ENCODE measurements at regions not wholly inside any gene's neighbourhood (a gene's known extent, or its start where the extent isn't known, plus 50 kb on each side); places are given as distances from the start of the nearest gene placed in this dataset.
A peak's percentile ranks its signal among the peaks of the same experiment; 100 is the strongest.

GRCh38 chr2:198930170-198930569, 527.6 kb downstream of the SATB2 start:
- no peak for DNase-seq (ENCODE audit: insufficient read length, low spot score)

GRCh38 chr2:198928026-198928425, 529.7 kb downstream of the SATB2 start:
- FAIRE-seq (no peak), DNase-seq (ENCODE audit: insufficient read length, low spot score) (no peak)

More at GRCh38 chr2:198930170-198930569, 527.6 kb downstream of the SATB2 start:
- FAIRE-seq, result no peak

DNA sequence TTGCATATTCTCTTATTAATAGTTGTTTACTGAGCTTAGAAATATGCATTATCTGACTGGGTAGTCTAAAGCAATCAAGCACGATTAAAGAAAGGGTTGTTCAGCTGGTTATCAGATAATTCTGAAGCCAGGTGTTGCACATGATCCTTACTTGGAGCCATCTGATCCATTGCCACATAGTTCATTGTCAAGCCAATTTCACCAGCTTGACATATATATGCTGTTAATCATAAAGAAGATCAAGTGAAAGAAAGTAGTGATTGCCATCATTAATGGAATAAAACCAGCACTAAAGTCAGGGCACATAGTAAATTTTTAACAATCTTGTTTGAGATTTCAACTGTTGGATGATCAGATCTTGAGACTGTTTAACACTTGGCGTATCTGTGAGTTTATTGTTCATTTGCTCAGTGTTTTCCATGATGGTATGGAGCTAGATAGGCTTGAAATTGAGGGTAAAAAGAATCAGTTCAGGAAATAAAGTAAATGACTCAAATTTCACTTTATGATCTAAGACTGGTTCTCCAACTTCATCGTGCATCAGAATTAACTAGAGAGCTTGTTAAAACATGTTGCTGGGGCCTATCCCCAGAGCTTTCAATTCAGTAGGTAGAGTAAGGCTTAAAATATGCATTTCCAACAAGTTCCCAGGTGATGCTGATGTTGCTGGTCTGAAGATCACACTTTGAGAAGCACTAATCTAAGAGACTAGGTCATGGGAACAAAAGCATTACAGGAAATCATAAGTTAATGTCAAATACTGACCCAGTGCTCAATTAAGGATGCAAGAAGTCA, 539.6 kb downstream of the SATB2 start:
- FAIRE-seq (no peak), DNase-seq (ENCODE audit: insufficient read length, low spot score) (no peak)

DNA sequence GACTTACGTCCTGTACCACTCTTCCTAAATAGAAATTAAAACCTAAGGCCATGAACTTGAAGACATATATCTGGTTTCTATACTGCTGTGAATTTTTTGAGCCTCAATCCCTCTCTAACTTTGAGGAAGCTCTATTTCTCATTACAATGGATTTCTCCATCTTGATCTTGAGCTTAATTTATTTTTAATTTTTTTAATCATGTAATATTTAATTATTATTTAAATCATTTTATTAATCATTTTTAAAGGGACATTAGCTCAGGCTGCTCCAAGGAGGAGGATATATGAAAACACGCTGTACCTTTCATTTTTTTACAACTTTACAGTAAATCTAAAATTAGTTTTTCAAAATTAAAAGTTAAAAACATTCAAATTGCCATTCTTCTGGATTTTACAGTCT, 540.5 kb downstream of the SATB2 start:
- DNase-seq (ENCODE audit: insufficient read length, low spot score), result no peak
- no peak for FAIRE-seq

DNA sequence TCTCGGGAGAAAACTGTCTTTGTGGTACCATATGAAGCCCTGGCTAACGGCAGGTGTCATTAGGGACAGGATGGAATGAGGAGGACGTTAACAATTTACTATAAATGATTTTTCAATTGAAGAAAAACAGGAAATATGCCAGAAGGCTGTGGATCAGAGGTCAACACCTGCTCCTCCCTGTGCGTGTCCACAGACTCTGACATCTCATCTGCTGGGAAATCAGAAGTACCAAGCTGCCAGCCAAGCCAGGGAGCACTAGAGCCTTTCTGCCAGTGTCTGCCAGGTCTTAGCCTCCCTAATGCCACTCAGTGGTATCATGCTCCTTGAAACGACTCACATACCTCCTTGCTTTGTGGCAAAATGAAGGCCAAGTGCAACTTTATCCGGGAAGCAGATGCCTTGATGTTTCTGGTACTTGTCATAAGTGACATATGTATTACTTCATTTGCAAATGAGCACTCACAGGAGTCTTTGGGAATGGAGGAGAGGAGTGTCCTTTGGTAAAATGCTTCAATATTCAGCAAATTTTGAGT, 541.1 kb downstream of the SATB2 start:
- no peak for FAIRE-seq
- no peak for DNase-seq (ENCODE audit: insufficient read length, low spot score)

- FAIRE-seq (no peak), DNase-seq (ENCODE audit: insufficient read length, low spot score) (no peak)
These were observed 544.2 kb downstream of the SATB2 start for GRCh38 chr2:198913394-198914152.

- FAIRE-seq (no peak), DNase-seq (ENCODE audit: insufficient read length, low spot score) (no peak)
These were observed 548.0 kb downstream of the SATB2 start for GRCh38 chr2:198909525-198910267.

GRCh38 chr2:198905881-198906612, 551.7 kb downstream of the SATB2 start:
- FAIRE-seq (no peak), DNase-seq (ENCODE audit: insufficient read length, low spot score) (no peak)

DNA sequence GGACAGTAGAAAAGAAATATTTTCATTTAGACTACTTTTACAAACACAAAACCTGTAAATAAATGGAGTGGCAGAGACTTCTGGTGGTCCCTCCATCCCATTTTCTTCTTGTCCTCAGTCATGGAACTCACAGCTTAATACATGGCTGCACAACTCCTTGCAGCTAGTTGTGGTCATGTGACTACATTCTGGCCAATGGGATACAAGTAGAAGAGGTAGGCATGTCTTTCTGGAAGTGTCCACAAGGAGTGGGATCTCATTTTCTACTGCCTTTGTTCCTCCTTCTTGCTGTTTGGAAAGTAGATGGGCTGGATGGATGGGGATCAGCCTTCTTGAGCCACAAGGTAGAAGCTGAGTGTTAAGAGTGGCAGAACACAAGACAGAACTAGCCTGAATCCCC, 555.8 kb downstream of the SATB2 start:
- DNase-seq (ENCODE audit: insufficient read length, low spot score) (no peak), FAIRE-seq (no peak)

GRCh38 chr2:198900141-198900540, 557.6 kb downstream of the SATB2 start:
- no peak for DNase-seq (ENCODE audit: insufficient read length, low spot score)
- no peak for FAIRE-seq

DNA sequence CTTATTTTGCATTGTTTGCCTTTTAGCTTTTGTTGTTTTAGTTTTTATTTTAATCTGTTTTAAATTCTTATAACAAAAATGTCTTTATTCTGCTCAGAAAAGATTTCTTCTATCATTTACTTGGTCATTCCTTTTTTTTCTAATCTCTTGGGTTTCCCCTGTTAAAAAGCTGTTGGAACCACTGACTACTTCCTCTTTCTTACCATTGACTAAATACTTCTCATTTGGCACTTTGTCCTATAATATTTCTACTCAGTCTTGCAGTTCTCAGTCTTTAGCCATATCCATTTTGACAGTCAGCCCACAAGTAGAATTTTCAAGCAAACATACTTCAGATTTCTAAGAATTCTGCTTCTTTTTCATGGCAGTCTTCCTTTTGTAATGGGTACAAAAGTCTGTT, 567.2 kb downstream of the SATB2 start:
- DNase-seq (ENCODE audit: insufficient read length, low spot score) (no peak), FAIRE-seq (no peak)

DNA sequence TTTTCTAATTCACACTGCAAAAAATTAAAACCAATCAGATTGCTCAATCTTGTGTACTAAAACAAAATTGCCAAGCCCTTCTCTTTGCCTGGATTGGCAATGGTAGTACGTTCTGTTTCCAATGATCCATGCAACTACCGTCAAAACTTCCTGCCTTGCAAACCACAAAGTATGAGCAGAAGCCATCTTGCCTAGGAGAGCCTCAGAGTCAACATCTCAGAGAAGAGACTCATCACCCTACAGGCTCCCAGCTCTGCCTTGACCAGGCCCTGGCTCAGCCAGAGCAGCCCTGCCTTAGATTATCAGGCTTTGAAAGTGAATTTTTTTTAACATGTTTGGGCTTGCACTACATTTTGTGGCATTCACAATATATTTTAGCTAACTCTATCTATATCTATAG, 574.1 kb downstream of the SATB2 start:
- no peak for DNase-seq (ENCODE audit: insufficient read length, low spot score)

DNA sequence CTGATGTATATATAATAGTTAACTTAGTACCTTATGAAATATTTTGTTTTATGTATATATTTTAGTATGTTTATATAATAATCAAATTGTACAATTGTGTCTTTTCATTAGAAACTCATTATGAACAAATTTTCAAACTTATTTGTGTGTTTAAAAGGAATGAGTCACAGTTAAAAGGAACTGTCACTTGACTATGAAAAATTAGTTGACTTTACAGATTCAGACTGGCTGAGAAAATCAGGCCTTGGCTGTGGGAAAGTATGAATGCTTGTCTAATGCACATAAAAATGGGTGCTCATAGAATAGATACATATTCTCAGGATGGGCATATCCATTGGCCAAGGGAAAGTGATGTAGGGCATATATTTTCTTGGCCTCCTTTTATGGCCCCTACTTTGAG, 576.8 kb downstream of the SATB2 start:
- DNase-seq (ENCODE audit: insufficient read length, low spot score) (no peak), FAIRE-seq (no peak)

More for the DNA sequence above, 574.1 kb downstream of the SATB2 start:
- no peak for FAIRE-seq

DNA sequence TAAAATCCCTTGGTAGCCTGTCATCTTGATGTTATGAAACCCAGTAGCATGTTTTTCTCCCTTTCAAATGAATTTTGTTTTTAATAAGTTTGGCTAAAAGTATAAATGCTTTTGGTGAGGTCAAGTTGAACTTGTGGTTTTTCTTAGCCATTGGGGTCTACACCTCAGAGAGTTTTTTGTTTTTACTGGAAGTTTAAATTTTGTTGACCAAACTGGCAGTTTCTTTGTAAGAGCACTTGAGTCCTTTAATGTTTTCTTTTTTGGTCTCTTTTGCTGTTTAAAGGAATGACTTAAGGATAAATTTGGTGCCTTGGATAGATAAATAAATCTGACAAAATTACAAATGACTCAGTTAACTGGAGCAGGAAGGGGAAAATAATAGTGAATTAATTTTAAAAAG, 577.3 kb downstream of the SATB2 start:
- DNase-seq (ENCODE audit: insufficient read length, low spot score), result no peak
- no peak for FAIRE-seq

DNA sequence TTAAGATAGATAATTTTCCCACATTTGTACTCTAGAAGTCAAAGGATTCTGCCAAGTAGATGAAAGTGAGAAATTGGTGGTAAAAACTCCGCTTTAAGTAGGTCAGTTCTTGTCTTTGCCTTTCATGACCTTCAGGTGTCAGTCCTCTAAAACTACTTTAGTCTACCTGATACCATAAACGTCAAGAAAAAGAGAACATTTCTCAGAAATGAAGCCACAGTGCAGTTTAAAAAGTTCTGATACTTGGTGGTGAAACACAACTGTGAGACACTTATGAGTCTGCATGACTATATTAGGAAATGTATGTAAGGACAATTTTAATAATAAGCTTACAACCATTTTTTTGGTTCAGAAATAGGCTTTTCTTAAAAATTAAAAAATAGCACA, 583.3 kb downstream of the SATB2 start:
- FAIRE-seq (no peak), DNase-seq (ENCODE audit: insufficient read length, low spot score) (no peak)

- DNase-seq (ENCODE audit: insufficient read length, low spot score) (peak; percentile 8), FAIRE-seq (no peak)
These were observed 584.0 kb downstream of the SATB2 start for GRCh38 chr2:198873503-198874471.

DNA sequence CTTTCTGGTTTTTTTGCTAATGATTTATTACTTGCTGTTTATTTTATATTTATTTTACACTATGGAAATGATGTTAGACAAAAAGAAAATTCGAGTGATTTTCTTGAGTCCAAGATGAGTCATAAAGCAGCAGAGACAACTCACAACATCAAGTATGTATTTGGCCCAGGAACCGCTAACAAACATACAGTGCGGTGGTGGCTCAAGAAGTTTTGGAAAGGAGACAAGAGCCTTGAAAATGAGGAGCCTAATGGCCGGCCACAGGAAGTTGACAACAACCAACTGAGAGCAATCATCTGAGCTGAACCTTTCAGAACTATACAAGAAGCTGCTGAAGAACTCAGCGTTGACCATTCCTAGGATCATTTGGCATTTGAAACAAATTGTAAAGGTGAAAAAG, 594.1 kb downstream of the SATB2 start:
- no peak for FAIRE-seq
- no peak for DNase-seq (ENCODE audit: insufficient read length, low spot score)

GRCh38 chr2:198861080-198861479, 596.7 kb downstream of the SATB2 start:
- FAIRE-seq, result no peak
- DNase-seq (ENCODE audit: insufficient read length, low spot score), result no peak

DNA sequence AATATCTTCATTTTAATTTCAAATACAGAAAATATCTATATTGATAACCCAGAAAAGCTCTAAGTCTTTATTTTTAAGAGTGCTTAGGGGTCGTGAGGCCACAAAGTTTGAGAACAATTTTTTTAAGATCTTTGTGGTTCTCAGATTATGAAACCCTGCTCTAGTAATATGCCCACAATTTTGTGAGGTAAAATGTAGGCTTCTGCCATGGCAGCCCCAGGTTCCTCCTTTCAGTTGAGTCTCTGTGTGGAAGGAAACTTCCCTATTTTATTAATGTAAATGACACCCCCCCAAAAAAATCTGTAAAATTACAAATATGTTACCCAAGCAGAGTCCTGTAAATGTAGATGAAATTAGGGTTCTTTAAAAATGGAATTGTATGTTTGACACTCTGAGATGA, 600.5 kb downstream of the SATB2 start:
- DNase-seq (ENCODE audit: insufficient read length, low spot score) (no peak), FAIRE-seq (no peak)
